ENCODE measurements at regions not wholly inside any gene's neighbourhood (a gene's known extent, or its start where the extent isn't known, plus 50 kb on each side); places are given as distances from the start of the nearest gene placed in this dataset.
"Not testable (repeated sequence)": the region's sequence is repeated elsewhere in the genome, so short reads cannot be mapped to it uniquely, and the experiment has no call there.

GRCh38 chr1:245056296-245056695 lies 98.5 kb upstream of the KIF26B start:
- not testable (repeated sequence) for TF ChIP-seq CTCF, POLR2A (IDR thresholded peaks at IDR 0.05)

All from Peyer's patch (tissue), 4 donors.